ENCODE measurements at regions not wholly inside any gene's neighbourhood (a gene's known extent, or its start where the extent isn't known, plus 50 kb on each side); places are given as distances from the start of the nearest gene placed in this dataset.

DNA sequence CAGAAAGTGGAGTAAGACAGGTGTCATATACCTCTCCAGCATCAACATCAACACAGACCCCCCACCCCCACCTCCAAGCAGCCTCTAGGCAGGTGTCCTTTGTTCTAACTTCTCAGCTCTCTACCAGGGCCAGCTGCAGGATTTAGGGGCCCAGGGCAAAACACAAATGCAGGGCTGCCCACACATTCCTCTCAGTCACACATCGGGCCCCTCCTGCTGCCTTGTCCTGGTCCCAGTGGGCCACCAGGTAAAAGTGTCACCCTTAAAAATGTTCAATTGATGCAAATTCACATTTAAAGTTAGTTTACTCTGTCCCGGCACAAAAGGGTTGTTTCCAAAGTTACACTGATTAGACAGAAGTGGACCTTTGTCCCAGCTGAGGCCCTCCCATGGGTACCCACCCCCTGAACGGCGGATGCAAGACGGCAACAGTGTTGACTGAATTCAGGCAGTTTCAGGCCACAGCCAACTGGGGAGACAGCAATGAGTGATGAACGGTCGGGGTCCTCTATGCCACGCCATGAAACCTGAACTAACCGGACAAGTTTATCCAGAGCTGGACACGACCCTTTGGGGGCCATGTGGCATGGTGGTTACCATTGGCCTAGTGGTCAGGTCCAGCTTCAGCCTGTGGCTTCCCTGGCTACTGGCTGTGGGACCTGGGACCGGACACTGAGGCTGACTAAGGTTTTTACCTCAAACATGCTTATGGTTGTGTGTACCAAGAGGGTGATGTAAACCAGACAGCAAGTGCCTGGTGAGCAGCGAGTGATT lies 52.2 kb upstream of the UNC93A start:
- TF ChIP-seq, protein P1, sequence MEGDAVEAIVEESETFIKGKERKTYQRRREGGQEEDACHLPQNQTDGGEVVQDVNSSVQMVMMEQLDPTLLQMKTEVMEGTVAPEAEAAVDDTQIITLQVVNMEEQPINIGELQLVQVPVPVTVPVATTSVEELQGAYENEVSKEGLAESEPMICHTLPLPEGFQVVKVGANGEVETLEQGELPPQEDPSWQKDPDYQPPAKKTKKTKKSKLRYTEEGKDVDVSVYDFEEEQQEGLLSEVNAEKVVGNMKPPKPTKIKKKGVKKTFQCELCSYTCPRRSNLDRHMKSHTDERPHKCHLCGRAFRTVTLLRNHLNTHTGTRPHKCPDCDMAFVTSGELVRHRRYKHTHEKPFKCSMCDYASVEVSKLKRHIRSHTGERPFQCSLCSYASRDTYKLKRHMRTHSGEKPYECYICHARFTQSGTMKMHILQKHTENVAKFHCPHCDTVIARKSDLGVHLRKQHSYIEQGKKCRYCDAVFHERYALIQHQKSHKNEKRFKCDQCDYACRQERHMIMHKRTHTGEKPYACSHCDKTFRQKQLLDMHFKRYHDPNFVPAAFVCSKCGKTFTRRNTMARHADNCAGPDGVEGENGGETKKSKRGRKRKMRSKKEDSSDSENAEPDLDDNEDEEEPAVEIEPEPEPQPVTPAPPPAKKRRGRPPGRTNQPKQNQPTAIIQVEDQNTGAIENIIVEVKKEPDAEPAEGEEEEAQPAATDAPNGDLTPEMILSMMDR (IDR thresholded peaks at IDR 0.05) = no peak
- TF ChIP-seq POLR2A (IDR thresholded peaks at IDR 0.05) = no peak

Measured in testis (tissue), 2 donors.